H1 (cell line): ENCODE measurements at regions not wholly inside any gene's neighbourhood (a gene's known extent, or its start where the extent isn't known, plus 50 kb on each side); places are given as distances from the start of the nearest gene placed in this dataset.

Experiments used
- EP300 ChIP-seq, 2 experiments: IDR thresholded peaks; 1 replicate in 1 of 2; 2 replicates in 1 of 2; pipeline ENCODE4 v1.6.1; 2011 to 2012; ENCODE audit warnings: low read depth in 2 of 2, low read length in 2 of 2, mild to moderate bottlenecking in 2 of 2, borderline replicate concordance in 1 of 2, inconsistent platforms in 1 of 2, moderate library complexity in 1 of 2
- HDAC6 ChIP-seq: IDR thresholded peaks from one replicate; pipeline ENCODE4 v1.7.1; 2012; ENCODE audit warnings: low read depth, mild to moderate bottlenecking, inconsistent platforms, low read length, moderate library complexity
- SIX5 ChIP-seq: IDR thresholded peaks from 2 replicates; pipeline ENCODE4 v1.6.1; 2011; ENCODE audit warnings: mild to moderate bottlenecking, low read depth, low read length

GRCh38 chr4:98720871-98721480, 62.6 kb upstream of the TSPAN5 start (continued):
- TF ChIP-seq HDAC6 (no peak), EP300 (IDR thresholded peaks at IDR 0.05; ENCODE audit: borderline replicate concordance in 1 of 2, low read depth in 2 of 2, low read length in 2 of 2) (no peak), SIX5 (no peak)
